NCI-H524 treated with DMSO at 0.1 percent for 48 hours (cell line): ENCODE measurements at regions not wholly inside any gene's neighbourhood (a gene's known extent, or its start where the extent isn't known, plus 50 kb on each side); places are given as distances from the start of the nearest gene placed in this dataset.

Experiments
- DNase-seq: peaks from one replicate; lab custom pipeline; 2025; lab: John Stamatoyannopoulos, UW

DNA sequence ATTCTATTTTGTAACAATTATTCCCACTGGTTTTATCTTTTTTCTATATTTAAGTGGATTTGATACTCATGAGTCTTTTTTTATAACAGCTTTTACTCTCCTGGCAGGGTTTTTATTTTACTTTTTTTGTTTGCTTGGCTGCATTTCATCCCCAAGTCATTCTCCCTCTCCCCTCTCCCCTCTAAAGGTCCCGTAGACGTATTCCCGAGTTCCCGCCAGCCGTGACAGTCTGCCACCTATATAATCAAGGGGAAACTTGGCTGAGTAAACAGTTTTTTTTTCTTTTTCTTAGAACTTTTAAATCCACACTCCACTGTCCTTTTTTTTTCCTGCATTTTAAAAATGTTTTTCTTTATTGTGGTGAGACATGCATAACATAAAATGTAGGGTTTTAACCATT, 433.1 kb upstream of the HS6ST1 start:
- no peak for DNase-seq

DNA sequence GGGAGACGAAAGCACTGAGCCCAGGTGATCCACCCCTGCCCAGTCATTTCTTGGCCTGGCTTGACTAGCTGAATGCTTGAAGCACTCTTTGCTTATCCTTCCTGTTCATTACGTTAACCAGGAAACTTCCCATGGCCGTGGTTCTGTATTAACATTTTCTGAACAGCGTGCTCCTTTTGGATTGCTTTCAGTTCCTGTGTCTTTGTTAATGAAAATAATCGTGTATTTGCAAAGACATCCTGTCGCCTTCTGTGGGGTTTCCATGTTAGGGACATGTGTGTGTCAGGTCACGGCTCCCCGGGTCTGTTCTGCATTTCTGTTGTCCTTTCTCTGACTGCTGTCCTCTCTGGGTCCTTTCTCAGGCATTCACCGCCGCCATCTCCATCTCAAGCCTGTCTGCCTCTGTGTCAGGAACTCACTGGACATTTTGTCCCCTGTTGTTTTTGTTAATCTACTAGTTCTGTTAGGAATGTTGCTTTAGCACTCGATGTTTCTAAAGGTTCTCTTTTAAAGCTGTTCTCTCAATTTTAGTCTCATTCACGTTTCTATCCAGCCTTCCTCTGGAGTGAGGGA, 434.1 kb upstream of the HS6ST1 start:
- DNase-seq = no peak

DNA sequence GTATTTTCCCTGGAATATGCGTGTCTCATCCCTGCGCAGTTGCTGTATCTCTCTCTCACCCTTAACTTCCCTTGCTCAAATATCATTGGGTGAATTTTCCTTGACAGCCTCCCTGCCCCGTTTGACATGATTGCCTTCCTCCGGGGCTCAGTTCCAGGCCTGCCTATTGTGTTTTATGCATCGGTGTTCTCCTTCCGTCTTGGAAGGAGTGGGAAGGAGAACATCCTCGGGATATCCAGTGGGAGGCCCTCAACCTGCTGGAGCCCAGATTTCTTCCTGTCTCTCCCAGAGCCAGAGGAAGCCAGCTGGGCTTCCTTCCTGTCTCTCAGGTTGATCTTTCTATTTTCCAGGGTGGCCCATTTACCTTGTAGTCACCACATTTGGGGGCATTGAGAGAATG, 434.7 kb upstream of the HS6ST1 start:
- no peak for DNase-seq

DNA sequence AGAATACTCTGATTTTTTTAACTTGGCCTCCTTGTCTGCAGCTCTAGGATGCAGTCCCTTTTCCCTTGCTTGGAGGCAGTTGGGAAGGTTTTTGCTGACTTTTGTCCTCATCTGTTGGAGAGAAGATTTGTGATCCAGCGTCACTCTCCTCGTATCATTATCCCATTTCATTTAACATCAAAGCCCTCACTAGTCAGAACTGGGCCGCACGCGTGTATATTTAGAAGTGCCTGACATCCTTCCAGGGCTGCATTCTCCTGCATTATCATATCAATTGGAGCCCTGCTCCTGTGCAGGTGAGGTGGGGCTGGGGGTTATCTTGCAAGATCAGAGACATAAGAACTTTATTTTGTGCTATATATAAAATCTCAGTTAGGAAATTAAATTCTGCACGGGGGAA, 435.1 kb upstream of the HS6ST1 start:
- DNase-seq = no peak

DNA sequence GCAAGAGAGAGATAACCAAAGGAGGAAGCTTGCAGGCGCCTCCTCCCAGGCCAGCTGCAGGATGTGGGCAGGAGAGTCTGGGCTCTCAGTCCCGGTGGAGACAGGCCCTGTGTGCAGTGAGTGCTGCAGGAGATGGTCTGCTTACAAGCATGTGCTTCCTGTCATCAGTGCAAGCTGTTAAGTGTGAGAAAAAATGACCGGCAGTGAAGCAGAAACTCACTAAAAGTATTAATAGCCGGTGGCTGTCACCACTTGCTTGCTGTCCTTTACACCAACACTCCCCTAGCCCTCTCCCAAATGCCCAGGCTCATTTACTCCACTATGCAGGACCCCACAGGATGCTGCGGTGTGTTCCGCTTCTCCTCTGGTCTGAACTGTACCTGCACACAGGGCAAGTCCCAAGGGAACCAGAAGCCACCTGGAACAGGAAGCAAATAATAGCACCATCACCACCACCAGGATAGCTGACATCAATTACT, 435.6 kb upstream of the HS6ST1 start:
- no peak for DNase-seq

DNA sequence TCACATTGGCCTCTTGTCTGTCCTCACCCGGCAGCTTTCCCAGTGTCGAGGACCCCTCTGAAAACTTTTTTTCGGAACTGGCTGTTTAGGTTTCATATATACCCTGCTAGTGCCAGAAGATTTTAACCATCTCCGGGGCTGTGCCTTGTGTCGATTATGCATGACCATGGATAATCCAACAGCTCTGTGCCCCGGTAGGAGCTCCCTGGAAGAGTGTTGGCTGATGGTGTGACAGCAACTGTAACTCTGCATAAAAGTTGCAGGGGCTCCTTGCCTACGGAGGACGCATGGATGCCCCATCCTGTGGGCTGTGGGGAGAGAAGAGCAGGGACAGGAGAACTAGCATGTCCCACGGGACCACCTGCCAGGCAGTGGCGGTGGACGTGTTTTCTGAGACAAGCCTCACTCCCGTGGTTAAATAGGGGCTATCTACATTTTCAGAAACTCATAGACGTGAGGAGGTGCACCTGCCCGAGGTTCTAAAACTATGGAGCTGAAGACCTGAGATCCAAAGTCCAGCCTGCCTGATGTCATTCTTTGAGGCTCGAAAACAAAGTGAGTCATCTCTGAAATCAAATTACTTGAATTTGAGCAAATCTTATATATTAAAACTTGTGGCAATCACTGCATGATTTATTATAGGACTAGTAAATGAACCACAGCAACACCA, 437.2 kb upstream of the HS6ST1 start:
- DNase-seq = no peak

DNA sequence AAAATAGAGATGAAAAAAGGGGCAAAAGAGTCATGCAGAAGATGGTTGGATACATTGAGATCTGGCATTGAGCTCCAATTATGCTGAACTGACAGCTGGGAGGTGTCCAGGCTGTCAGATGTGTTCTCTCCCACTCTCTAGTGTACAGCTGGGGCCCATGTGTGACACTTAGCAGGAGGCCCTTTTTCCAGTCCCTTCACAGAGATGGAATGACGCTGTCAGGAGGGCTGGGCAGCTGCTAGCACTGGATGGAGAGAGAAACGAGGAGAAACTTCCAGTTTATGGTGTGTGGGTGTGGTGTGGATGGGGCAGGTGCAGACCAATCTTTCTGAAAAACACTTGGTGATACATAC, 437.7 kb upstream of the HS6ST1 start:
- peak; percentile 20 for DNase-seq

DNA sequence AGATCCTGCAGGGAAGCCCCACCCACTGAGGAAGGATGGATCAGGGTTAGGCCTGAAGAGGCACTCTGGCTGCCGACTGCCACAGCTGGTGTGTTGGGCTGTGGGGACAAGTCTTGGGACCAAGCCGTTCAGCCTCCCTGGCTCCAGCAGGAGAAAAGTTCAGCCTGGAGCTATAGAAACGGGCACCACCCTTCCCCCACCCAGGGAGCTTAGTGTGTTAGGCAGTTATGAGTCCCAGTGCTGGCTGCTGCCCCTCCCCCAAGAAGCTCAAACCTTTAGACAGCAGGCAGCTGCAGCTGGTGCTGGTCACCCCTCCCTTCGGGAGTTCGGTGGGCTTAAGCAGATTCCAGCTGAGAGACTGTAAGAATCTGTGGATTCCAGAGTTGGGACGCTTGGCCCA, 447.1 kb upstream of the HS6ST1 start:
- peak; percentile 16 for DNase-seq

DNA sequence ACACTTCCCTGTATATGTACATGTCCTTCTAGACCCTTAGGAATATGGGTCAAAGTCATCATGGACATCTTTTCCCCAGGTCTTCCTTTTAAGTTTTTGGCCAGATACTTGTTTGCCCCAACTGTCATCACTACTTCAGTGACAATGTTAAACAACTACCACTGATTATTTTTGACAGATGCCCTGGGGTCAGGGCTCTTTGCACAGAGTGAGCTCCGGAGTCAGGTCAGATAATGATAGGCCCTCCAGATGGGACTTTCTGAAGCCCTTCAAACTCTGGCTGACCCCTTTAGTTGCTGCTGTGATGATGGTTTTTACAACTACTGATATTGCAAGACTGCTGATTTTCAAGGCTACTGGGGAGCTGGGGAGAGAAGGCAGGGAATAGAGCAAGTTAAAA, 449.4 kb upstream of the HS6ST1 start:
- DNase-seq = no peak

DNA sequence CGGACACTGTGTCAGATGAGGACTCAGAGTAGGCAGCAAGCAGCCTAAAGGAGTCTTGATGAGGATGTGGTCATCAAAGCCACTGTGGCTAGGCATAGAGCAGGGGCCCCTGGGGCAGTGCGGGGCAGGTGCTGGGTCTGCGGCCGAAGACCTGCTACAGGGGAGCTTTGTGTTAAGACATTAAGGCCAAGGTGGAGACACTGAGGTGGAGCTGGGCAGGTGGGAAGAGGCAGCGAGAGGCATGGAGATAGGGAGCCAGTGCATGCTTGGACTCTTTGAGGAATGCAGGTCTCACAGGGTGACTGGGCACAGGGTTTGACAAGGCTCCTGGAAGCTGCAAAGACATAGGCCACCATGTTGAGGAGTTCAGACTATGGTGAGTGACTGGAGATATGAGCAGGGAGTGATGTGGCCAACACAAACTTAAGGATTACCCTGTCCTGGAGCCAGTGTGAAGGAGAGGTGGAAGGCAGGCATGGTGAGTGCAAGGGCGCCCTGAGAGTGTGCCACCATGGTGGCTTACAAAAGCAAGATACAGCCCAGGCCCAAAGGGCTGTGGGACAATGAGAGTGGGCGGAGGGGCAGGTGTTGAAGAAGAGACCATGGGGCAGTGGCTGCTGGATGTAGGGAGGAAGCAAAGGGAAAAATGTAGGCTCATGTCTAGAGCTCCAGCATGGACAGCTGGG, 450.9 kb upstream of the HS6ST1 start:
- DNase-seq = no peak

DNA sequence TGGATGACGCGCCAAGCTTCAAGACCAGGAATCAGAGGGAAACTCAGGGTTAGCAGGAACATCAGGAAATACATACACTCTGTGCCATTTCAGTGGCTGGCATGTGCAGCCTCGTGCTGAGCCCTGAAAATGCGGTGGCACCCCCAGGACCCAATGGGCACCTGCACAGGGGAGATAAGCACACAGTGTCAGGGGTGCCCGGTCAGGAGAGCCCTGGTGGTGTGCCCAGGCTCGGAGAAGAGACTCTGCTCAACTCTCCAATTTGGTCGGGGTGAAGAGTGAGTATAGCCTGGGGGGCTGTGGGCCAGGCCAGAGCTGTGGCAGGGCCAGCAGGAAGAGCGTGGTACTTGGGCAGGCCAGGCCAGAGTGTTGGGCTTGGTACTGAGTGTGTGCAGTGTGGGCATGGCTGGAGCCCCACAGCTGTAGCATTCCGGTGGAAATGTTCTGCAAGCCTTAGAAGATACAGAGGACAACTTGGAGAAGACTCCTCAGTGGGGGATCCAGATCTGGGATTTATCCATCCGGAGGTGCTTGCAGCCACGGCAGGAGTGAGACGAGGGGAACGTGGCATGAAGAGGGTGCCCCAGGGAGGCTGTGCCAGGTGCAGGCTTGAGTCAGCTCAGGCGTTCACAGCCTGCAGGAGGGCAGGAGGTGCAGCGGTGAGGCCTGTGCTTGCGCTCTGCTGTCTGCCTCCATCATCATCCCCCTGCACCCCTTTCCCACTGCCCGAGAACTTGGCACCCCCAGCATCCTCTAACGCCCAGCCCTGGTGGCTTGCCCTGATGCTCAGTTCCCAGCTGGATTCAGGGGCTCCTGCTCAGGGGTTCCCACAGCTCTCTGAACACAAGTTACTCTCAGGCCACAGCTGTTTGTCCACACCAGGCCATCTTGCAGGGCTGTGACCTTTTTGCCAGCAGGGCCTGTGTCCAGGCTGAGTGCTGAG, 451.7 kb upstream of the HS6ST1 start:
- no peak for DNase-seq

DNA sequence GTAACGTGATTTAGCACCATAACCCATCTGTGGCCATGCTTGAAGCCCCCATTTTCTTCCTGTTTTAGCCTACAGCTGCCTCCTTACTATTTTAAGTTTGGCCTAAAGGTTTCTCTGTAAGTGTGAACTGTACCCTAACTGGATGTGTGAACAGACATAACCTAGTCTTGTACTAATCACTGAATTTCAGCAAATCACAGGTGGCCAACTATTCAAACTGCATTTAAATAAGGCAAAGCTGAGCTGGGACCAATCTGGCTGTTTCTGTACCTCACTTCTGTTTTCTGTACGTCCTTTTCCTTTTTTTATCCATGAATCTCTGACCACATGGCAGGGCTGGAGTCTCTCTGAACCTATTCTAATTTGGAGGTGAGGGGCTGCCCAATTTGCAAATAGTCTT, 452.7 kb upstream of the HS6ST1 start:
- no peak for DNase-seq

DNA sequence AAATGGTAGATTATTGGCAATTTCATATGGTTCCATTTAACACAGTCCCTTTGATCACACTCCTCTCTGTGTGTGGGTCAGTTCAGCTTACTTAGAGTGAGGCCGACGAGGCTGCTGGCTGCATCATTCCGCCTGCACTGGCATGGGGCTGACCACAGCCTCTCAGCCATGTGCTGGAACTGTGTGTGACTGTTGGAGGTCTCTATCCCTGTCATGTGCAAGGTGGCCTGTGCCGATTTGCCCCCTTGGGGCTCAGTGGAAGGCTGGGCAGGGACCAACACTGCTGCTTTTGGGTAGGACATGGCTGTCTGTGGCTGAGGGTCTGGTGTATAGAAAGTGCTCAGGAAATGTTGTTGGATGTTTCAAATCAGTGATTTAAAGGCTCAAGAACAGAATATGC, 454.0 kb upstream of the HS6ST1 start:
- DNase-seq = no peak

DNA sequence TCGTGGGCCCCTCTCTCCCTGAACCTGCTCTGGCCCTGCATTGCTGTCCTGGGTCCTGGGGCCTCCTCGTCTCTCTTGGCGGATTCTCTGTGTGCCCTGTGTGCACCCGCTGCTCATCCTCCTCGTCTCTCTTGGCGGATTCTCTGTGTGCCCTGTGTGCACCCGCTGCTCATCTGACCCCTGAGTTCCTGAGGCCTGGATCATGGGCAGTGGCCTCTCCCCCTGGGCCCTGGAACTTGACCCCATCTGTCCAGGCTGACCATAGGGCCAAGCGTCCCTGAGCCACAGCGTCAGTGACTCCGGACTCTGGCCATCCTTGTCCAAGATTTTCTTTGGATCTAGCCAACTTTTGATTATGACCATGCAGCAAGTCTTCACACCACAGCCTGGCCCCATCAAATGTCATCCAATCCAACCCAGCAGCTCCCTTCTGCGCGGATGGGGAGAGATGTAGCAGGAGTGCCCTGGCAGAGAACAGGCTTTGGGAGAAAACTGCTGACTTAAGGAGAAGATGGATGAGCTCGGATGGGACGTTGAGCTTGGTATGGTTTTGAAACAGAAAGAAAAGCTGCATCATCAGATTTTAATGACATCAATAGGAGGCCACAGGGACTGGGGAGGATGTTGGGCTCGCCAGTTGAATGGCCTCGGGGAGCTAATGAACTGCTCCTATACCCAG, 455.1 kb upstream of the HS6ST1 start:
- DNase-seq = no peak

DNA sequence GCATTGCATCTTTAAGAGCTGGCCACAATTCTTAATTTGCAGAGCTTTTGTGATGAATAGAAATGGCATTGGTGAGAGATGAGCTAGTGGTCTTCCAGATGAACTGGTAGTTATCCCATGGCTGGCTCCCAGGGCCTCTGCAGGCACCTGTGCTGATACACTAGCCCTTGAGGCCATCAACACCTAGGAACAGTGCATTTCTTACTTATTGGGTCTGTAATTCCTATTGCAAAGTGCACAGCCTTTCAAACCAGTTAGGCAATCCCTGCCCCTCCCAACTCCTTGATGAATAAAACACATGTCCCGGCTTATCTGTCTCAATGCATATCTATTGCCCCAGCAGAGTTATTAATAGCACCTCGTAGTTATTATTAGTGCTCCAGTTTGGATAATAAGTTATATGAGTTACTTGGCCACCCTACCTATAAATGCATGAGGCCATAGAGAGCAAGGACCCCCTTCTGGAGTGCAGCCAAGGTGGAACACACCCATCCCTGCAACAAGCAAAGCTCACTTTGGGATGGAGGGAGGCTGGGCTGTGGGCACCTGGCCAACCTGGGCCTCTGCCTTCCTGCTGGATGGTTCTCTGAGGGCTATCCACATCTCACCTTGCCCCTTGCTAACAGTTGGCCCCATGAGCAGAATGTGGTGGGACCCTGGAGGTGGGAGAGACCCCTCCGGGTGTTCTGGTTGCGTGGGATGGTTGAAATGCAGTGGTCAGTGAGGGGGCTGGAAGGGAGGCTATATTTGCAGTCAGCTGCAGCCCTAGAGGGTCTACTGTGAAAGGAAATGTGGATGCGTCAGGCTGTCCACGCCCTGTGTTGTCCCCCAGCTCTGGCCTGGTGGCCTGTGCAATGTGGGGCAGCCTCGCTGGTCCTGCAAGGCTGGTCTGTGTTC, 455.9 kb upstream of the HS6ST1 start:
- no peak for DNase-seq

DNA sequence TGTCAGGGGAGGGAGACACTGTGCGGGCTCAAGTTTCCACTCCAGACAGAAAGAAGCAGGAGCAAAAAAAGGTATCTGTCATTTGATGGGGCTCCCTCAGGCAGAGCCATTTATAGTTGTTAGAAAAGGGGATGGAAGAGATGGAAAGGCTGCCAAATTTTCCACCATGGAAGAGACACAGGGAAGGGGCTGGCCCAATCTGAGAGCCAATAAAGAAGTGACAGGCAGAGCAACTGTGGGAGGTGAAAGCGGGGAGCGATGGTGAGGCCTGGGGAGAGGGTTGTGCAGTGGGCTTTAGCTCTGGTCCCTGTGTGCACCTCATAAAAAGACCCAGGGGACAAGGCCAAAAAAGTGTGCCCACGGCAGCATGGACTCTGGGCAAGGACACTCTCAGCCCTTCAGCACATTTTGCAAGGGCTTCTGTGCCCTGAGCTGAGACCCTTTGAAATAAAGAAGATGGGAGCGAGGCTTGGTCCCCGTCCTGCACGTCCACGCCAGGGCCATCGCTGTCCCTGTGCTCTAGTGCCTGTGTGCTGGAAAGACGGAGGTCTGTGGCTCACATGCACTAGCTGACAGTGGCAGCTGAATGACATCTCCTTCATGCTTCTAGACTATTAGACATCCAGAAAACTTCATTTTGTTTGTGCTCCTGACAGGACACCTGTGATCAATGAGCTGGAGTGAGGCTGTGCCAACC, 456.7 kb upstream of the HS6ST1 start:
- DNase-seq = no peak

DNA sequence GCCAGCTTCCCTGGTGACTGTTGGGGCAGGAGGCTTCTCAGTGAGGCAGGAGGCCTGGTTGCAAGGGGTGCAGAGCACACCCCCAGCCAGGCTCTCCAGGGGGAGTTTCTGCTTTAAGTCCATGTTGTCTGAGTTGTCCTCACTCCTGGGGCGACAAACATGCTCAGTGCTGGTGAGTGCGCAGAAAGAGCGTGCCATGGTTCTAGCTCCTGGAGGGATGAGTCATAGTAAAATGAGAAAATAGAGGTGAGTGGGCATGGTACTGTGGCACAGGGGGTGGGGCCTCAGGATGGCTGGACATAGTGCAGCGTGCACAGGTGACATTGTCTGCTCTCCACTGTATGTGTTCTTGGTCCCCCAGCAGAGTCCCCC, 457.2 kb upstream of the HS6ST1 start:
- no peak for DNase-seq

DNA sequence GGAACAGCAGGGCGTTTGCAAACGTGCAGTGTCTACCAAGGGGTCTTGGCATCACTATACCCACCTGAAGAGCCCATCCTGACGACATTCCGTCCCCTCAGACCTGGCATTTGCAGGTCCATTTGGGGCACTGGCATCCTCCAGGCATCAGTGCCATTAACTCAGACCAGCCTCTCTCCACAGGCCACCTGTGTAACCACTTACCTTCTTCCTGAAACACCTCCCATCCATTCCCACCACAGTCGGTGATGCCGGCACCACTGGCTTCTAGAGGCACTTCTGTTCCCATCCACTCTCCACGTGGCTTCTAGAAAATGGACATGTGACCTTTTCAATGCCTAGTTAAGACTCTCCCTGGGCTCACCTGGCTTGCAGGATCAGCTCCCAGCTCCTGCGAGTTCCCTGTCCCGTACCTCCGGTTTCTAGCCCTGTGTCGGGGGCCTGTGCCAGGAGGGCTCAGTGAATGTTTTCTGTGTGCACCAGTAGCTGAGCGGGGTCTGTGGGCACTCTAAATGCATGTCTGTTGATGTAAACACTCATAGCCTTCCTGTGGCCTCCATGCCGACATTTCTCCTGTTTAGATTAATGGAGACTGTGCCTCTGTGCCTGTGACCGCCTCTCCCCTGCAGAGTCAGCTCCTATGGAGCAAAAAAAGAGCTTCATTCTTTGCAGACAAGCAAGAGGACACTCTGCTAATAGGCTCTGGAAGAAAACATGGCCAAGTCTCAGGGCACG, 458.0 kb upstream of the HS6ST1 start:
- DNase-seq = no peak

DNA sequence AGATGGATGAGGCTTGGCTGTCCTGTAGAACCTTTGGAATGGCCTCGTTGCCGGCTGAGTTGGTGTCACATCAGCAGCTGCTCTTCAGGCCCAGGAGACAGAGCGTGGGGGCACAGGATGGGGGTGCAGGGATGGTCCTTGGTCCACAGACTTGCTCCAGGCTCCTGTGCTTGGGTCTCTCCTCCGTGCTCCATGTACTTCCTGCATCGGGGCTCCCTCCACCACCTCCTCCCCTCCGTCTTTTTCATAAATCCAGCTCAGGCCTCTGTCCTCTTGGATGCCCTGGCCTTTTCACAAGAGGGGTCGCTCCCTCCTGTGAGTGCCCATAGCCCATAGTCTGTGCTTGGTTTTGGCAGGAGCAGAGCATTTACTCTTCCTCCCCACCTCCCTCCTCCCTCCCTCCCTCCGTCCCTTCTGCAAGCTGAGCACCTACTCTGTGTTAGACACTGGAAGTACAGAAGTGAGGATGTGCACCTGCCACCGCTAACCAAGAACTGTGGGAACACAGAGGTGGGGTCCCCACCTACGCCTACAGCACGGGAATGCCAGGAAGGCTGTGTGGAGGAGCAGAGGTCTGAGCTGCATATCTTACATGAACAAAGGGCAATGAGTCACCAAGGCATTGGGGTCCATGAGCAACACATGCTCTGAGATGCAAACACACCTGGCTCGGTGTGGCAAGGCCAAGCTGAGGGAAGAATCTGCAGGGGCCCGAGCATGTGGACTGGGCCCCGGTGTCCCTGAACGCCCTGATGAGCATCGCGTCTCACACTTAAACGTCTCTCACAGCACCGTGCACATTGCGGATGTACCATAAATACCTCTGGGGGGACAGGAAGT, 458.7 kb upstream of the HS6ST1 start:
- no peak for DNase-seq
